ENCODE measurements at regions not wholly inside any gene's neighbourhood (a gene's known extent, or its start where the extent isn't known, plus 50 kb on each side); places are given as distances from the start of the nearest gene placed in this dataset.

DNA sequence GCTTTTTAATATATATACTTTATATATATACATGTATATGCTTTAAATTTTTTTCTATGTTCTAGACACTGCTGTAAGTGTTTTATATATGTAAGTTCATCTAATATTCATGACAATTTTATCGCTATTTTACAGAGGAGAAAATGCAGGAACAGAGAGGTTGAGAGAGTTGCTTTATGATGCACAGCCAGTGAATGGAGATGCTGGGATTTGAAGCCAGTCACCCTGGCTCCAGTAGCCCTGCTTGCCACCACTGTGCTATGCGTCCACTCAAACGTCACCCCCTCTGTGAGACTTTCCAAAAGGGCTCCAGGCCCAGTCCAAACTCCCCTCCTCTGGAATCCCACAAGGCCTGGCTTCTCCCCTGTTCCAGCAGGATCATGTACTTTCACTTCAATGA, 91.0 kb upstream of the GRIK3 start:
- ChIA-PET CTCF (no interaction called here), POLR2A (no interaction called here)
- no peak for DNase-seq (ENCODE audit: extremely low spot score)
- TF ChIP-seq, protein P1, sequence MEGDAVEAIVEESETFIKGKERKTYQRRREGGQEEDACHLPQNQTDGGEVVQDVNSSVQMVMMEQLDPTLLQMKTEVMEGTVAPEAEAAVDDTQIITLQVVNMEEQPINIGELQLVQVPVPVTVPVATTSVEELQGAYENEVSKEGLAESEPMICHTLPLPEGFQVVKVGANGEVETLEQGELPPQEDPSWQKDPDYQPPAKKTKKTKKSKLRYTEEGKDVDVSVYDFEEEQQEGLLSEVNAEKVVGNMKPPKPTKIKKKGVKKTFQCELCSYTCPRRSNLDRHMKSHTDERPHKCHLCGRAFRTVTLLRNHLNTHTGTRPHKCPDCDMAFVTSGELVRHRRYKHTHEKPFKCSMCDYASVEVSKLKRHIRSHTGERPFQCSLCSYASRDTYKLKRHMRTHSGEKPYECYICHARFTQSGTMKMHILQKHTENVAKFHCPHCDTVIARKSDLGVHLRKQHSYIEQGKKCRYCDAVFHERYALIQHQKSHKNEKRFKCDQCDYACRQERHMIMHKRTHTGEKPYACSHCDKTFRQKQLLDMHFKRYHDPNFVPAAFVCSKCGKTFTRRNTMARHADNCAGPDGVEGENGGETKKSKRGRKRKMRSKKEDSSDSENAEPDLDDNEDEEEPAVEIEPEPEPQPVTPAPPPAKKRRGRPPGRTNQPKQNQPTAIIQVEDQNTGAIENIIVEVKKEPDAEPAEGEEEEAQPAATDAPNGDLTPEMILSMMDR (IDR thresholded peaks at IDR 0.05; ENCODE audit: control extremely low read depth, extremely low read depth, low read depth, missing control alignments) = no peak

DNA sequence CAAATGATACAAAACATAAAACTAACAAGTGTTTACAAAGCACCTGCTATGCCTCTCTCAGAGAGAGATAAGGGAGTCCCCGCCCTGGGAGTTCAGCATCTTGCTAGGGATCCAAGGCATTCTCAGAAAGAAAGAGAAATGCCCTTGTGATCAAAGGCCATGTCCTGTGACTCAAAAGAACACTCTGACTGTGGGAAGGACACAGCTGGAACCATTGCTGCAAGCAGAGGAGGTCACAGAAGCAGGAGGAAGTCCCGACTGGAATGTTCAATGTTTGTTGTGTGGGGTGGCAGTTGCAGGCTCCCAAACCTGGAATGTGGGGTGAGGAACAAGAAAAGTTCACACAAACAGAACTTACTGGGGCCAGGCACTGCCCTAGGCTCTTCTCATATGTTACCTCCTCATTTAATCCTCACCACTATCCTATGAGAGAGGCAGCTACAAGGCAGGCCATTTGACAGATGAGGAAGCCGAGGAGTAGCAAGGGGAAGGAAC, 93.0 kb upstream of the GRIK3 start:
- CTCF ChIA-PET = no interaction called here
- POLR2A ChIA-PET = no interaction called here
- TF ChIP-seq, protein P1 (IDR thresholded peaks at IDR 0.05; ENCODE audit: control extremely low read depth, extremely low read depth, low read depth, missing control alignments) = no peak
- DNase-seq (ENCODE audit: extremely low spot score) = no peak

DNA sequence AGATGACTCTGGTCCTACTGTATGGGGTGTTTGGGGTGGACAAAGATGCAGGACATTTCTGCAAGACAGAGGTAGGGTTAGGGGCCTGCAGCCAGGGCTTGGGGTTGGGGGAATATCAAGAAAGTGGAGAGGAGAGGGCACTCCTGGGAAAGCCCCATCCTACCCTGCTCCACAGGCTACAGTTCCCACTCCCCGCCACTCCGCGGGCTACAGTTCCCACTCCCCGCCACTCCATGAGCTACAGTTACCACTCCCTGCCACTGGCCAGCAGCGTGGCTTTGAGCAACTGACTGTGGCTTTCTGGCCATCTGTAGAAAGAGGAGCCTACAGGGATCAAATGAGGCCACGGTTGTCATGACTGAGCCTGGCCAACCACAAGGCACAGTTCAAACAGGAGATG, 93.8 kb upstream of the GRIK3 start:
- TF ChIP-seq, protein P1 (IDR thresholded peaks at IDR 0.05; ENCODE audit: control extremely low read depth, extremely low read depth, low read depth, missing control alignments) = no peak
- POLR2A ChIA-PET = interaction anchor here (0.6 kb wide), 1 partner anchor 68 kb away, joined by 3 read pairs; no protein-coding TSS in a partner anchor
- CTCF ChIA-PET = no interaction called here
- DNase-seq (ENCODE audit: extremely low spot score) = no peak

DNA sequence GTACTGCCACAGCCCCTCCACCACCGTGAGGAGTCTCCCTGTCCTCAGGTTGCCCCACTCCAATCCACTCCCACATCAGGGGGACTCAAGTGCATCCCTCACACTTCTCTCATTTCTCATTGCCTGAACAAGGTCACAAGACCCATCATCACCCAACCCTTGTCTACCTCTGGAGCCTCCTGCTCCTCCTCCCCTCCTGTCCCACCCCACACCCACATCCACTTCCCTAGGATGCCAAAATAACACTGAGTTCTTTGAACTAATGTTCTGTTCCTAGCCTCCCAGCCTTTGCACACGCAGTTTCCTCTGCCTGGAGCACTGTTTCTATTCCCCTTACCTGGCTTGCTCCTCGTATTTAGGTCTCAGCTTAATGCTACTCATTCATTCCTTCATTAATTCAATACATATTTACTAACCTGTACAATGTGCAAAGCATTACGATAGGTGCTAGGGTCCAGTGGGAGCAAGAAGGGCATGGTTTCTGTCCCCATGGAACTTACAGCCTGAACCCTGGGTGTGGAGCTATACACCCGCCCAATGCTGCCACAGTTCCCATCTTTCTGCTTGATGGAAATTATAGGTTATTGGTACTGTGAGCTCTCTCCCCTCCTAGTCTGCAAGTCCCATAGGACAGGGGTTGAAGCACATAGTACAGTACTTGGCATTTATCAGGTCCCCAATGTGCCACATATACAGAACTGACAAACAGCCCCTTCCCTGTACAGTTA, 96.1 kb upstream of the GRIK3 start:
- TF ChIP-seq, protein P1 (IDR thresholded peaks at IDR 0.05; ENCODE audit: control extremely low read depth, extremely low read depth, low read depth, missing control alignments) = no peak
- CTCF ChIA-PET = no interaction called here

DNA sequence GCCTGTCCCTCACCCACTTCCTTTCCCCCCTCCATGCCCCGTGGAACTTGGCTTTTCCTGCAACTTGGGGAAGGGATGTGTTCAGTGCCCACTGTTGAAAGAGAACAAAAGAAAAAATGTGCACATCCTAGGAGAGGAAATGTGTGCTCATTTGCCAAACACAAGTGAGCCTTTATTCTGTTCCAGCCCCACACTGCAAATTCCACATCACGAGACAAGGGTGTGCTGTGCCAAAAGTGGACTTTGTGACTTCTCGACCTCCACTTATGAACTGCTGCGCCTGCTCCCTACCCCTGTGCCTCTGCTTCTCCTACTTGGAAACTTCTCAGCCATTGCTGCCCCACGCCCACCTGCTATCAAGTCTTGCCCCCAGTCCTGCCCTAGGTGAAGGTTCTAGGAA, 97.0 kb upstream of the GRIK3 start:
- no peak for DNase-seq (ENCODE audit: extremely low spot score)
- CTCF ChIA-PET = no interaction called here
- POLR2A ChIA-PET = no interaction called here
- TF ChIP-seq, protein P1 (IDR thresholded peaks at IDR 0.05; ENCODE audit: control extremely low read depth, extremely low read depth, low read depth, missing control alignments) = no peak

More for the DNA sequence above, 96.1 kb upstream of the GRIK3 start:
- no peak for DNase-seq (ENCODE audit: extremely low spot score)
- POLR2A ChIA-PET = no interaction called here

DNA sequence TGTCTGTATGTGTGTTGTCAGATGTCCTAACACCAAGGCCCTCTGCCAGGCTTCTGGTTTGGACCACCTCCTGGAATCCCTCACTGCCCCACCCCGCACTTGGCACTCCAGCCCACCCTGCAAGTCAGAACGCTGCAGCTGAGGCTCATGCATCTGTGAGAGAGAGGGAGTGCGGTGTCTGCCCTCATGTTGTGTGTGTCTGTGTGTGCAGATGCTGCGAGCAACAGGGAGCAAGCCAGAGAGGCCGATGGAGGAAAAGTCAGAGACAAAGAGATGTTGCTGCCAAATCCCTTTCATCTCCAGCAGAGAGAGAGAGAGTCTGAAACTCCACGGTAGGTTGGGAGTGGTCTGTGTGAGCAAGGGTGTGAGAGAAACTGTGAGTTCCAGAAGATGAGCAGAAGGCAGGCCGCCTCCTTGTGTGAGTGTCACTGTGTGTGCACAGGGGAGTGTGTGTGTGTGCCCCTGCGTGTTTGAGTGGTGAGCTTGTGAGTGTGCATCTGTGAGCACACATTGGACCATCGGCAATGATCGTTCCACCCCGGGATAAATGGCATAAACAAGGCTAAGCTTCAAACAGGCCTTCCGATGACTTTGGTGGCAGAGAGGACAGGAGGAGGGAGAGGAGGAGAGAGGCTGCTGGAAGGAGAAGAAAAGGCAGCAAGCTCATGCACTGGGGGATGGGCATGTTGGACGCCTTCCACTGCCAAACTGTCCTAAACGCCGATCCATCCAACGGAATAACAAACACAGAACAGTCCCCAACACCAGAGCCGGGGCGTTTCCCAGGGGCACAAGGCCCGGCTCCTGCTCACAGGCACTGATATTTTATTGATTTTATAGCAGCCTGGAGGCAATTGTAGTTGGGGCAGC, 99.2 kb upstream of the GRIK3 start:
- ChIA-PET POLR2A (no interaction called here), CTCF (interaction anchor here (1.0 kb wide), 1 partner anchor 10 kb away, joined by 3 read pairs; no protein-coding TSS in a partner anchor)
- TF ChIP-seq, protein P1 (IDR thresholded peaks at IDR 0.05; ENCODE audit: control extremely low read depth, extremely low read depth, low read depth, missing control alignments) = no peak
- no peak for DNase-seq (ENCODE audit: extremely low spot score)
